ENCODE measurements at regions not wholly inside any gene's neighbourhood (a gene's known extent, or its start where the extent isn't known, plus 50 kb on each side); places are given as distances from the start of the nearest gene placed in this dataset.
"Not testable (repeated sequence)": the region's sequence is repeated elsewhere in the genome, so short reads cannot be mapped to it uniquely, and the experiment has no call there.

GRCh38 chr9:80498001-80498555 lies 926.3 kb downstream of the TLE4 start:
- no peak for DNase-seq

GRCh38 chr9:80496901-80497556 lies 925.3 kb downstream of the TLE4 start:
- DNase-seq = no peak

DNA sequence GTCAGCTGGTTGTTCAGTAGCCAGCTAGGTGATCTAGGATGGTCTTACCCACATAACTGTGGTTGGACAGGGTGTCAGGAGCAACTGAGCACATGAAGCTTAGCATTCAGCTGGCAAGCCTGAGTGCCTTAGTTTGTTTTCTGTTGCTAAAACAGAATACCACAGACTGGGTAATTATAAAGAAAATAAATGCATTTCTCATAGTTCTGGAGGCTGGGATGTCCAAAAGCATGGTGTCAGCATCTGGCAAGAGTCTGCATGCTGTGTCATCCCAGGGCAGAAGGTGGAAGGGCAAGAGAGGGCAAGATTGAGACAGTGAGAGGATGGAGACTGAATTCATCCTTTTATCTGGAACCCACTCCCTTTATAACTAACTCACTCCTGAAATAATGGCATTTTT lies 921.5 kb downstream of the TLE4 start:
- no peak for DNase-seq

GRCh38 chr9:80492221-80492620 lies 920.5 kb downstream of the TLE4 start:
- no peak for DNase-seq

GRCh38 chr9:80491086-80491696 lies 919.4 kb downstream of the TLE4 start:
- no peak for DNase-seq

DNA sequence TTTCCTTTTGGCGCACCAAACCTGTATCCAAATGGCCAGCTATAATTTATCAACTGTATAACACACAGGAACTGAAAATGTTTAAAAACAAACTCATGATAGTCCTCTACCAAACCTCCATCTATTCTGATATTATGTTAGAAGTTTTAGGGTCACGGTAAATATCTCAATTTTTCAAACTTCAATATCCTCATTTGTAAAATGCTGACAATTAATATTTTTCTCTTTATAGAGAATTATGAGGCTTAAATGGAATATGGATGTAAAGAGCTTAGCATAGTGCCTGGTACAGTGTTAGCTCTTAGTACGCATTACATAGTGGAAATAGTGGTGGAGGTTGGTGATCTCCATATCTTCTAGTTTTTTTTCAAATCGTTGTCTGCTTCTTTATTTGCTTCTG lies 917.6 kb downstream of the TLE4 start:
- DNase-seq = no peak

DNA sequence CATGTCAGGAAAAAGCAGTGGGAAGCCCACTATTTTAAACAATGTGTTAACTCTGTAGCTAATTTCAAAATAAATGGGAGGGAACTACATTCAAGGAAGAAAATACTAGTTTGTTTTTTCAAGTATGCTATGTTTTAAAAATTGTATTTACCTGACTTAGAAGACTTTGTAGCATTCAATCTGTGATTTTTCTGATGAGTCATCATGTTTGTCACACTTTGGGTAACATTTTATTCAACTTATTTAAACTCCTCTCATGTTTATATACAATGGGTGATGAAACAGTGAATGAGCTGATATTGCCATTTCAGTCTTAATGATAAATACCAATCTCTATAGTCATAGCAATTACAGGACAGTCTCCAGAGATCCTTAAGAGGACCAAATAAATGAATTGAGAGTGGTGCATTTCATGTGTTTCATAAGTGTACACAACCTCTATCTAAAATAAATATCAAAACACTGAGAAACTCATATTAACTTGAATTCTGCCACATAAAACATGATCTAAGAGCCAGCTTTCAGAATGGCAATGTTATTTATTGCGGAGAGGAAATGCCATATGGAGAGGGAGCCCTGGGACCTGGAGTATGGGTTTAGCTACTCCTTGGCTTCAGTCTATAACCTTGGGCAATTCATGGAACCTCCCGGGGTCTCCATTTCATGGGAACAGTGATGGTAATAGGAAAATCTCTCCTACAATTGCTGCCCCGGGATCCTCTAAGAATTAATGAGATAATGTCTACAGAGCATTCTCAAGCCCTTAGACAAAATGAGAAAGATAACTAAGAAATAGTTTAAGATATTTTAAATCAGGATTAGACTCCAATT lies 913.9 kb downstream of the TLE4 start:
- no peak for DNase-seq

DNA sequence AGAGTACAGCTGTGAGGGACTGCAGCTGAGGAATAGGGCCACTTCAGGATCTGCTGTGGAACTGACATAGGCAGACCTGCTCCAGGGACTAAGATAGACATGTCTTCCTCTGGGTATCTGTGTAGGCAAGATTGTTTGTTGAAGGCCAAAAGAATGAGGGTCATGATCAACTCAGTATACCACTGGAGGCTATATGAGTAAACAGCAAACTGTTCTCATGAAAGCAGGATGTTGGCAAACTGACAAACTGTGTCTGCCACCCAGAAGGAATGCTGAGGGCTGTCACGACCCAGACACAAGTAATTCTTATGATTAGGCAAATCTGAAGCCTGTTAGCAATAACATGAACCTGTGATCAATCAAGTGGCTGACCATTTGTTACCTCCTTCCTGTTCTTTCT lies 910.5 kb downstream of the TLE4 start:
- DNase-seq = not testable (repeated sequence)

DNA sequence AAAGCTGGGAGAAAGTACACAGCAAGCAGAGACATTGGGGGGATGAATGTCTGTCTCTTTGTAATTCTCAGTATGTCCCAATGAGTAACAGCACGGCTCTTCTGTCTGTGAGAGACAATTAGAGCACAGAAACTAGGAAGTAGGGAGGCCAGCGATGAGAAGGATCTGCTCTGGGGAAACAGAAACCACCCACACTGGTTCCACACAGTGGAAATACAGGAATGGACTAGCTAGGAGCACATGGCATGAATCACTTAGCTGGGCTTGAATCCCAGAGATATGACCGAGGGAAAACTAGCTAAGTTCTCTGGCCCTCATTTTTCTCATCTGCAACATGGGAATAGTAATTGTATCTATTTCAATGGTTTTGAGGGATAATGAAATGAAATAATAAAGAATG lies 895.9 kb downstream of the TLE4 start:
- DNase-seq = no peak

DNA sequence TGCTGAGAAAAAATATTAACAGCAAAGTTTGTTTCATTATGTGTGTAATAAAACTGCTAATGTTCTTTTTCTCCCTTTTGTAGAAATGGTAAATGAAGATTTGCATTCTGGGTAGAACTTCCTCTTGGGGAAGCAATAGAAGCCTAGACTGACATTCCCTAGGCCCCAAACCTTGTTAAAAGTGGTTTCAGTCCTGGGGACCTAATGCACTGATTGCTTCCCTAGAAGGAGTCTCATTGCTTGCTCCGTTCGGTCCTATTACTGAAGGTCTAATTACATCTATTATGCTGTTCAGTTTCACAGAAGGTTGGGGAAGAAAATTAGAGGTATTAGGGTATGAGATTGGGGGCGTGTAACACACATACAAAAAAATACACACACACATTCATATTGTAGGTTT lies 893.8 kb downstream of the TLE4 start:
- DNase-seq = no peak

DNA sequence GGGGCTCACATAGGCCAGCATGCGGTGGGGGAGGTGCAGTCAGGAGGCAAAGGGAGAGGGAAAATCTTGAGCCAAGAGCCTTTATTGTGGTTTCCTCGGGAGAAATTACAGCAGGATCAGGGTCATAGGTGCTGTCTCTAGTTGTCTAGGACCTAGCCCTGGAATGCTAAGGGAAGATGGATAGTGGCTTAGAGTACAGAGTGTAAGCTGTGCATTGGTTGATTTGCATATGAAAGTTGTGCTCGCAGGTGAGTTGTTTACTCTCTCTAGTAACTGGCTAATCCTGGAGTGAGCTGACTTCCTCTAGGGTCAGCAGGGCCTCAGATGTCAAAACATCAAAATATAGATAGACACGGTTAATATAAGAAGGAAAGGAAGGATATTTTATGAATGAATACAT lies 877.7 kb downstream of the TLE4 start:
- DNase-seq = no peak

GRCh38 chr9:80448996-80449395 lies 877.2 kb downstream of the TLE4 start:
- DNase-seq = no peak

GRCh38 chr9:80447876-80448275 lies 876.1 kb downstream of the TLE4 start:
- no peak for DNase-seq

DNA sequence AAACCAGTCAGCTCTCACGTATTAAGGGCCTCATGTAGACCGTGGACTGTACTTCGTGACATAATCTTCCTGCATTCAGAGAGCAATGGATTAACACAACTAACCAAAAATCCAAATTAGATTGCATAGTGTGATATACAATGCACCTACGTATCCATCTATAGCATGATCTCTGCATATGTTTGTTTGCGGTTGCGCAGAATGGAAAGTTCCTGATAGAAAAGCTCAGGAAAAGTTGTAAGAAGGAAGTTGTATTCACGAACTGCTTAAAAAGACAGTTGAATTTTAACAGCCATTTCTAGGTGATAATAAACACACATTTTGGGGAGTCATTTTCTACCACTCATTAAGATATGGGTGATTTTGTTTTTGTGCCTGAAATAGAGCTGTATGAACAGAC lies 869.0 kb downstream of the TLE4 start:
- DNase-seq = no peak

- no peak for DNase-seq
These were observed 866.1 kb downstream of the TLE4 start for GRCh38 chr9:80437825-80438224.

GRCh38 chr9:80437091-80437640 lies 865.4 kb downstream of the TLE4 start:
- no peak for DNase-seq

DNA sequence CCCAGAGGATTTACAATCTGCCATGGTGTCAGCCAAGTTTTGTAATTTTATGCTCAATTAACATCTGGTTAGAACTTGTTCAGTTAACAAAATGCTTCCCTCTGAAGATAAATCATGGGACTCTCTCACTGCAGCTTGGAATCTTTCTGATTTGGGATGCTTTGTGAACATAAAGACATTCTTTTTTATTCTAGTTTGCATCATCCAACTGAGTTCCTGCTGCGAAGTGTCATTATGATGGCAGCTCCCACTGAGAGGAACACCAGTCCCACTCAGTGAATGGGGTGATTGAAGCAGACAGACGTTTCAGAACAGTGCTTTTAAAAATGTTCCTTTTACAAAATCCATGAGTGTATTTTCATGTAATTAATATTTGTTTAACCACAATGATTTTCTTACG lies 863.8 kb downstream of the TLE4 start:
- DNase-seq = no peak

GRCh38 chr9:80426992-80427391 lies 855.2 kb downstream of the TLE4 start:
- no peak for DNase-seq

GRCh38 chr9:80417211-80417773 lies 845.5 kb downstream of the TLE4 start:
- DNase-seq = no peak

DNA sequence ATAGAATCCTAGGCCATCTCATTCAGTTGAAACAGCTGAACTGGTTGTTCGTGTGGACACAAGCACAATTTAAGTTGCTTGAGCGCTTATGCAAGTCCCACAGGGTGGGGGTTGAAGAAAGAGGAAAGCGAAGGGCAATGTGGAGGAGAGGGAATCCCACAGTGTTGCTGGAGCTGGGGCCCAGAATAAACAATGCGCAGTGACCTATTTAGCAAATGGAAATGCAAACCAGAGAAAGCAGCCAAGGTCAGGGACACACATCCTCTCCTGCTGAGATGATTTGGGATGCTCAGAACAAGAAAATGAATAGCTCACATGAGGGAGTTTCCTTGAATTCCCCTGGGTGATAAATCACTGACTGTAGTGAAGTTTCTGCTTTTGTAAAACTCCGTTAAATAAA lies 838.3 kb downstream of the TLE4 start:
- no peak for DNase-seq

DNA sequence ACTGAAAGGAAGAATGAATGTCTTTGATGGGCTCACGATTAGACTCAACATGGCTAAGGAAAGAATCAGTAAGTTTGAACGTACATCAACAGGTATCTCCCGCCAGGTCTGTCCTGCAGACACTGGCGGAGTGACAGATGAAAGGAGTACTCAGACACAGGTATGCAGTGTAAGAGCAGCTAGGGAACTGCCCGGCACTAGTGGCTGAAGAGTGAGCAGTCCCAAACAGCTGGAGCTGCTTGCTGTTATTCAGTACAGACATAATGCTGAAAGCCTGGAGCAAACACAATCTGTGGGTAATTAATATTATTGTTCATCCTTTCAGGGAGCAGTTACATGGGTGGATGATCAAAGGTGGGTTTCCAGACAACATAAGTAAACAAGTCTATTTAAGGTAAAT lies 835.5 kb downstream of the TLE4 start:
- DNase-seq = no peak

GRCh38 chr9:80401243-80401642 lies 829.5 kb downstream of the TLE4 start:
- no peak for DNase-seq

- no peak for DNase-seq
These were observed 829.0 kb downstream of the TLE4 start for GRCh38 chr9:80400624-80401230.

All from effector CD8-positive, alpha-beta T cell (primary cell).